ENCODE measurements at regions not wholly inside any gene's neighbourhood (a gene's known extent, or its start where the extent isn't known, plus 50 kb on each side); places are given as distances from the start of the nearest gene placed in this dataset.

DNA sequence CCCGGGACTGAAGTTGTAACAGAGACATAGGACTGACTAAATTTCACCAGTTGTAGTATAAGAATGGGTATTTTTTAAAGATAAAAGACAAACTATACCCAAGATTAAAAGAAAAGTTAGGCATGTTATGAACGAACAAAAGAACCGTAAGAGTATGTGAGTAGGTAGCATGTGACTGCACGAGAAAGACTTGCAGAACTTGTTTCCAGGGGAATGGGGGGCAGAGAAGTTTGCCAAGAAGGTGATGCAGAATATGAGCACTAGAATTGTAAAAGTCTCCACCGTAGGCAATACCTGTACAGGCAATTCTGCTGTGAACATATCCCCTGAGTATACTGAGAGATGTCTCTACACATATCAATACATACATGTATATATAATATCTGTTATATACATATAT is 614.7 kb downstream of the PRELID2 start:
- TF ChIP-seq, protein P1, sequence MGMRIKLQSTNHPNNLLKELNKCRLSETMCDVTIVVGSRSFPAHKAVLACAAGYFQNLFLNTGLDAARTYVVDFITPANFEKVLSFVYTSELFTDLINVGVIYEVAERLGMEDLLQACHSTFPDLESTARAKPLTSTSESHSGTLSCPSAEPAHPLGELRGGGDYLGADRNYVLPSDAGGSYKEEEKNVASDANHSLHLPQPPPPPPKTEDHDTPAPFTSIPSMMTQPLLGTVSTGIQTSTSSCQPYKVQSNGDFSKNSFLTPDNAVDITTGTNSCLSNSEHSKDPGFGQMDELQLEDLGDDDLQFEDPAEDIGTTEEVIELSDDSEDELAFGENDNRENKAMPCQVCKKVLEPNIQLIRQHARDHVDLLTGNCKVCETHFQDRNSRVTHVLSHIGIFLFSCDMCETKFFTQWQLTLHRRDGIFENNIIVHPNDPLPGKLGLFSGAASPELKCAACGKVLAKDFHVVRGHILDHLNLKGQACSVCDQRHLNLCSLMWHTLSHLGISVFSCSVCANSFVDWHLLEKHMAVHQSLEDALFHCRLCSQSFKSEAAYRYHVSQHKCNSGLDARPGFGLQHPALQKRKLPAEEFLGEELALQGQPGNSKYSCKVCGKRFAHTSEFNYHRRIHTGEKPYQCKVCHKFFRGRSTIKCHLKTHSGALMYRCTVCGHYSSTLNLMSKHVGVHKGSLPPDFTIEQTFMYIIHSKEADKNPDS (CRISPR knock-in tag; IDR thresholded peaks at IDR 0.05), result no peak
- TF ChIP-seq NFYC (CRISPR knock-in tag; IDR thresholded peaks at IDR 0.05) (no peak), ZSCAN20 (CRISPR knock-in tag; IDR thresholded peaks at IDR 0.05; ENCODE audit: borderline replicate concordance) (no peak), ZSCAN31 (CRISPR knock-in tag; IDR thresholded peaks at IDR 0.05; ENCODE audit: low read depth) (no peak), CBX1 (IDR thresholded peaks at IDR 0.05; ENCODE audit: low read depth) (no peak), GTF2F1 (IDR thresholded peaks at IDR 0.05; ENCODE audit: low read length) (no peak), U2AF1 (optimal IDR thresholded peaks at IDR 0.05; ENCODE audit: low read depth, low read length) (no peak), ETV5 (CRISPR knock-in tag; IDR thresholded peaks at IDR 0.05; ENCODE audit: borderline replicate concordance) (no peak), ZNF331 (CRISPR knock-in tag; IDR thresholded peaks at IDR 0.05) (no peak), ZNF430 (CRISPR knock-in tag; IDR thresholded peaks at IDR 0.05) (no peak), PHF21A (CRISPR knock-in tag; IDR thresholded peaks at IDR 0.05) (no peak), POLR2AphosphoS5 (IDR thresholded peaks at IDR 0.05; ENCODE audit: low read depth, low read length) (no peak), ZNF274 (CRISPR knock-in tag; IDR thresholded peaks at IDR 0.05) (no peak)
- TF ChIP-seq, protein P2, sequence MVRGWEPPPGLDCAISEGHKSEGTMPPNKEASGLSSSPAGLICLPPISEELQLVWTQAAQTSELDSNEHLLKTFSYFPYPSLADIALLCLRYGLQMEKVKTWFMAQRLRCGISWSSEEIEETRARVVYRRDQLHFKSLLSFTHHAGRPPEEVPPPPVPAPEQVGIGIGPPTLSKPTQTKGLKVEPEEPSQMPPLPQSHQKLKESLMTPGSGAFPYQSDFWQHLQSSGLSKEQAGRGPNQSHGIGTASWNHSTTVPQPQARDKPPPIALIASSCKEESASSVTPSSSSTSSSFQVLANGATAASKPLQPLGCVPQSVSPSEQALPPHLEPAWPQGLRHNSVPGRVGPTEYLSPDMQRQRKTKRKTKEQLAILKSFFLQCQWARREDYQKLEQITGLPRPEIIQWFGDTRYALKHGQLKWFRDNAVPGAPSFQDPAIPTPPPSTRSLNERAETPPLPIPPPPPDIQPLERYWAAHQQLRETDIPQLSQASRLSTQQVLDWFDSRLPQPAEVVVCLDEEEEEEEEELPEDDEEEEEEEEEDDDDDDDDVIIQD (CRISPR knock-in tag; IDR thresholded peaks at IDR 0.05; ENCODE audit: low read depth), result no peak
- Histone ChIP-seq H3K4me2 (ENCODE audit: low read depth, low read length) (no peak overlapping the region), H2AFZ (ENCODE audit: low read length) (no peak overlapping the region), H3K4me1 (ENCODE audit: insufficient read depth, low read length) (no peaks in the 10 kb centered on the region), H3K36me3 (replicated peaks in 1 of 2; ENCODE audit: control insufficient read depth in 1 of 2, insufficient read depth in 2 of 2, low read length in 2 of 2) (no peaks in the 10 kb centered on the region), H4K20me1 (ENCODE audit: insufficient read depth, low read length) (no peaks in the 10 kb centered on the region), H3K4me3 (replicated peaks in 1 of 3; ENCODE audit: insufficient read depth in 1 of 3, low read depth in 2 of 3, low read length in 3 of 3) (no peak overlapping the region), H3K27ac (ENCODE audit: extremely low read length, insufficient read depth, low read length) (no peak overlapping the region), H3K9me3 (ENCODE audit: low read length) (no peaks in the 10 kb centered on the region), H3K79me2 (ENCODE audit: insufficient read depth, low read length) (no peaks in the 10 kb centered on the region), H3K27me3 (ENCODE audit: control insufficient read depth in 1 of 2, insufficient read depth in 2 of 2, low read length in 2 of 2) (no peaks in the 10 kb centered on the region), H3K9ac (ENCODE audit: insufficient read depth, low read depth, low read length) (no peak overlapping the region)
- ATAC-seq, result no peak
- 37% methylated on average over 5 of the region's 5 CpGs for WGBS (ENCODE audit: low lambda C conversion rate)
- POLR2A ChIA-PET, result no interaction called here
- no peak for DNase-seq (ENCODE audit: low spot score)
- in situ Hi-C loops (cut with HindIII; ENCODE audit: extremely low pct_ligation_motif_present, low pct_unique_long_range_greater_than_20kb), result no loop called here
- CTCF ChIA-PET (ENCODE audit: low intra/inter-chr PET ratio, low total read pairs), result no interaction called here
- intact Hi-C loops (cut with micrococcal nuclease; ENCODE audit: unreplicated experiment), result no loop called here
- no TSS peak for BruUV-seq (replicated peaks)
- FAIRE-seq, result no peak

Data from HepG2 (cell line).